WTC11 (cell line): ENCODE measurements at regions not wholly inside any gene's neighbourhood (a gene's known extent, or its start where the extent isn't known, plus 50 kb on each side); places are given as distances from the start of the nearest gene placed in this dataset.

Source experiments
- CTCF ChIP-seq: fragments of 200-600 bp; IDR thresholded peaks from 2 replicates; pipeline ENCODE4 v1.8.0; 2022; ENCODE audit warnings: antibody characterized with exemption
- MAX ChIP-seq: sonication (generic); formaldehyde crosslinking; IDR thresholded peaks from 2 replicates; pipeline ENCODE4 v1.8.0; 2022; ENCODE audit warnings: mild to moderate bottlenecking, missing genetic modification reagents
- TF ChIP-seq, protein P1 (sequence below): sonication (generic); formaldehyde crosslinking; IDR thresholded peaks from 2 replicates; pipeline ENCODE4 v1.8.1; 2022; ENCODE audit warnings: low read depth, missing genetic modification reagents, borderline replicate concordance
- TF ChIP-seq, protein P2 (sequence below): sonication (generic); formaldehyde crosslinking; IDR thresholded peaks from 2 replicates; pipeline ENCODE4 v1.8.1; 2023; ENCODE audit warnings: mild to moderate bottlenecking, missing genetic modification reagents, moderate library complexity

- TF ChIP-seq CTCF (no peak), MAX (CRISPR knock-in tag) (no peak)
- TF ChIP-seq, protein P1, sequence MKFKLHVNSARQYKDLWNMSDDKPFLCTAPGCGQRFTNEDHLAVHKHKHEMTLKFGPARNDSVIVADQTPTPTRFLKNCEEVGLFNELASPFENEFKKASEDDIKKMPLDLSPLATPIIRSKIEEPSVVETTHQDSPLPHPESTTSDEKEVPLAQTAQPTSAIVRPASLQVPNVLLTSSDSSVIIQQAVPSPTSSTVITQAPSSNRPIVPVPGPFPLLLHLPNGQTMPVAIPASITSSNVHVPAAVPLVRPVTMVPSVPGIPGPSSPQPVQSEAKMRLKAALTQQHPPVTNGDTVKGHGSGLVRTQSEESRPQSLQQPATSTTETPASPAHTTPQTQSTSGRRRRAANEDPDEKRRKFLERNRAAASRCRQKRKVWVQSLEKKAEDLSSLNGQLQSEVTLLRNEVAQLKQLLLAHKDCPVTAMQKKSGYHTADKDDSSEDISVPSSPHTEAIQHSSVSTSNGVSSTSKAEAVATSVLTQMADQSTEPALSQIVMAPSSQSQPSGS (CRISPR knock-in tag): no peak
- TF ChIP-seq, protein P2, sequence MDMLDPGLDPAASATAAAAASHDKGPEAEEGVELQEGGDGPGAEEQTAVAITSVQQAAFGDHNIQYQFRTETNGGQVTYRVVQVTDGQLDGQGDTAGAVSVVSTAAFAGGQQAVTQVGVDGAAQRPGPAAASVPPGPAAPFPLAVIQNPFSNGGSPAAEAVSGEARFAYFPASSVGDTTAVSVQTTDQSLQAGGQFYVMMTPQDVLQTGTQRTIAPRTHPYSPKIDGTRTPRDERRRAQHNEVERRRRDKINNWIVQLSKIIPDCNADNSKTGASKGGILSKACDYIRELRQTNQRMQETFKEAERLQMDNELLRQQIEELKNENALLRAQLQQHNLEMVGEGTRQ (CRISPR knock-in tag): no peak
These were observed 67.5 kb upstream of the CXCL13 start for GRCh38 chr4:77538144-77538543.
